ENCODE measurements at regions not wholly inside any gene's neighbourhood (a gene's known extent, or its start where the extent isn't known, plus 50 kb on each side); places are given as distances from the start of the nearest gene placed in this dataset.
"Not testable (repeated sequence)": the region's sequence is repeated elsewhere in the genome, so short reads cannot be mapped to it uniquely, and the experiment has no call there.

- TF ChIP-seq, protein P1, sequence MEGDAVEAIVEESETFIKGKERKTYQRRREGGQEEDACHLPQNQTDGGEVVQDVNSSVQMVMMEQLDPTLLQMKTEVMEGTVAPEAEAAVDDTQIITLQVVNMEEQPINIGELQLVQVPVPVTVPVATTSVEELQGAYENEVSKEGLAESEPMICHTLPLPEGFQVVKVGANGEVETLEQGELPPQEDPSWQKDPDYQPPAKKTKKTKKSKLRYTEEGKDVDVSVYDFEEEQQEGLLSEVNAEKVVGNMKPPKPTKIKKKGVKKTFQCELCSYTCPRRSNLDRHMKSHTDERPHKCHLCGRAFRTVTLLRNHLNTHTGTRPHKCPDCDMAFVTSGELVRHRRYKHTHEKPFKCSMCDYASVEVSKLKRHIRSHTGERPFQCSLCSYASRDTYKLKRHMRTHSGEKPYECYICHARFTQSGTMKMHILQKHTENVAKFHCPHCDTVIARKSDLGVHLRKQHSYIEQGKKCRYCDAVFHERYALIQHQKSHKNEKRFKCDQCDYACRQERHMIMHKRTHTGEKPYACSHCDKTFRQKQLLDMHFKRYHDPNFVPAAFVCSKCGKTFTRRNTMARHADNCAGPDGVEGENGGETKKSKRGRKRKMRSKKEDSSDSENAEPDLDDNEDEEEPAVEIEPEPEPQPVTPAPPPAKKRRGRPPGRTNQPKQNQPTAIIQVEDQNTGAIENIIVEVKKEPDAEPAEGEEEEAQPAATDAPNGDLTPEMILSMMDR (IDR thresholded peaks at IDR 0.05; ENCODE audit: poor library complexity) = not testable (repeated sequence)
- TF ChIP-seq EZH2phosphoT487 (IDR thresholded peaks at IDR 0.05; ENCODE audit: low read depth, severe bottlenecking, unreplicated experiment) = not testable (repeated sequence)
These were observed 252.3 kb upstream of the CTNNB1 start for GRCh38 chr3:40947022-40947421.

Data from hepatocyte (in vitro differentiated cells).